ENCODE measurements at regions not wholly inside any gene's neighbourhood (a gene's known extent, or its start where the extent isn't known, plus 50 kb on each side); places are given as distances from the start of the nearest gene placed in this dataset.

- TF ChIP-seq CTCF (IDR thresholded peaks at IDR 0.05) = no peak
- TF ChIP-seq ZFX (IDR thresholded peaks at IDR 0.05; ENCODE audit: borderline replicate concordance) = no peak
Observed at GRCh38 chr20:28562510-28562898, 2695.0 kb upstream of the DEFB115 start.
